K562 (cell line): ENCODE measurements at regions not wholly inside any gene's neighbourhood (a gene's known extent, or its start where the extent isn't known, plus 50 kb on each side); places are given as distances from the start of the nearest gene placed in this dataset.
A peak's percentile ranks its signal among the peaks of the same experiment; 100 is the strongest.

Experiments used
- ATAC-seq: fragments of 200-7000 bp; cut with Tn5 transposase; 3 replicates; pipeline ENCODE4 v1.9.1; 2020; ENCODE audit warnings: moderate library complexity
- BruUV-seq: library from RNA; stranded (reverse); fragments of 400-500 nt; replicated peaks from 2 replicates; lab custom pipeline; 2021; lab: Mats Ljungman, UMichigan
- CTCF ChIA-PET: fragments of 300-600 bp; formaldehyde crosslinking; extraction: SDS; loops from one replicate; lab custom pipeline; 2021; ENCODE audit warnings: low intra/inter-chr PET ratio; lab: Yijun Ruan, JAX
- POLR2A ChIA-PET: fragments of 300-600, 350-650 bp; sonication (Branson Sonifier 250); formaldehyde crosslinking; extraction: SDS; loops from one replicate; lab custom pipeline; 2021; ENCODE audit warnings: antibody characterized with exemption, inconsistent platforms; lab: Yijun Ruan, JAX
- DNase-seq, 4 experiments: peaks; one replicate each; pipeline versions ENCODE4 v3.0.0 to v3.0.0-alpha.2; 2011 to 2018; ENCODE audit warnings: low spot score in 3 of 4, mixed read lengths in 3 of 4; ENCODE audit errors: extremely low read depth in 1 of 4
- FAIRE-seq: peaks from 2 replicates; lab custom pipeline; 2011; peaks lifted over from hg19 to GRCh38; lab: Jason Lieb, UNC
- H2AFZ ChIP-seq: 2 replicates; pipeline ENCODE4 v1.6.0; 2011; ENCODE audit warnings: low read depth, low read length, control low read depth, inconsistent platforms
- H3K27ac ChIP-seq: fragments of 200-600 bp; 3 replicates; pipeline ENCODE4 v1.8.0; 2011; ENCODE audit warnings: low read depth, mild to moderate bottlenecking, control low read depth, inconsistent platforms, low read length, moderate library complexity, mixed read lengths; ENCODE audit errors: extremely low read depth
- H3K27me3 ChIP-seq, 2 experiments: fragments of 300-600 bp in 1 of 2; 2 replicates in 1 of 2; 3 replicates in 1 of 2; pipeline versions ENCODE4 v1.6.0 to v1.8.0; 2011; ENCODE audit warnings: inconsistent platforms in 2 of 2, low read length in 2 of 2, mild to moderate bottlenecking in 1 of 2, mixed read lengths in 1 of 2, moderate library complexity in 1 of 2; ENCODE audit not compliant: control insufficient read depth in 2 of 2, insufficient read depth in 2 of 2
- H3K36me3 ChIP-seq: fragments of 300-600 bp; 3 replicates; pipeline ENCODE4 v1.8.0; 2011; ENCODE audit warnings: mild to moderate bottlenecking, low read length, inconsistent platforms; ENCODE audit not compliant: control insufficient read depth, insufficient read depth
- H3K4me1 ChIP-seq, 2 experiments: fragments of 200-600 bp in 1 of 2; replicated peaks in 1 of 2; 2 replicates in 1 of 2; 3 replicates in 1 of 2; pipeline versions ENCODE4 v1.5.1 to v1.8.0; 2011; ENCODE audit warnings: inconsistent platforms in 2 of 2, low read length in 2 of 2, mild to moderate bottlenecking in 1 of 2, mixed read lengths in 1 of 2, moderate library complexity in 1 of 2; ENCODE audit not compliant: control insufficient read depth in 2 of 2, insufficient read depth in 2 of 2
- H3K4me2 ChIP-seq: 2 replicates; pipeline ENCODE4 v1.6.1; 2011; ENCODE audit warnings: low read length, control low read depth, inconsistent platforms, mixed read lengths; ENCODE audit not compliant: insufficient read depth
- H3K4me3 ChIP-seq: fragments of 200-600 bp; sonication (generic), shearing (Covaris generic); 2 replicates; pipeline ENCODE4 v1.5.1; 2016; ENCODE audit warnings: control low read depth, inconsistent platforms
- H3K79me2 ChIP-seq: fragments of 200-600 bp; 3 replicates; pipeline ENCODE4 v1.8.0; 2011; ENCODE audit warnings: low read length, inconsistent platforms; ENCODE audit not compliant: control insufficient read depth, insufficient read depth
- H3K9ac ChIP-seq, 2 experiments: 2 replicates each; pipeline versions ENCODE4 v1.6.0 to v1.6.1; 2011; ENCODE audit warnings: low read depth in 2 of 2, low read length in 2 of 2, control low read depth in 1 of 2, inconsistent platforms in 1 of 2, mild to moderate bottlenecking in 1 of 2, mixed read lengths in 1 of 2; ENCODE audit not compliant: insufficient read depth in 1 of 2
- H3K9me1 ChIP-seq: one replicate; pipeline ENCODE4 v1.6.0; 2011; ENCODE audit warnings: inconsistent platforms, mild to moderate bottlenecking, low read length, moderate library complexity; ENCODE audit not compliant: control insufficient read depth, insufficient read depth
- H3K9me3 ChIP-seq: replicated peaks from 2 replicates; pipeline ENCODE4 v1.5.1; 2011; ENCODE audit warnings: low read depth, low read length, inconsistent platforms; ENCODE audit not compliant: control insufficient read depth, insufficient read depth
- H4K20me1 ChIP-seq: replicated peaks from 2 replicates; pipeline ENCODE4 v1.6.1; 2011; ENCODE audit warnings: low read length, inconsistent platforms, mixed read lengths; ENCODE audit not compliant: control insufficient read depth, insufficient read depth
- BACH1 ChIP-seq: fragments of 200-800 bp; sonication (Bioruptor generic); IDR thresholded peaks from 2 replicates; pipeline ENCODE4 v1.6.1; 2016; ENCODE audit warnings: missing genetic modification characterization, missing compliant biosample characterization
- EZH2 ChIP-seq: IDR thresholded peaks from 2 replicates; pipeline ENCODE4 v1.6.1; 2012; ENCODE audit warnings: low read depth, mild to moderate bottlenecking, inconsistent platforms, low read length, borderline replicate concordance
- HBP1 ChIP-seq: fragments of 450-650 bp; formaldehyde crosslinking; IDR thresholded peaks from 2 replicates; pipeline ENCODE4 v1.4.0; 2022; ENCODE audit warnings: missing genetic modification characterization
- IRF1 ChIP-seq: sonication (generic); formaldehyde crosslinking; IDR thresholded peaks from 2 replicates; pipeline ENCODE4 v1.8.0; 2022; ENCODE audit warnings: missing genetic modification reagents, mild to moderate bottlenecking, borderline replicate concordance
- JUN ChIP-seq, 2 experiments: sonication (generic) in 1 of 2; formaldehyde crosslinking in 1 of 2; IDR thresholded peaks; 2 replicates each; pipeline versions ENCODE4 v1.6.1 to v1.8.0; 2012 to 2022; ENCODE audit warnings: borderline replicate concordance in 2 of 2, mild to moderate bottlenecking in 2 of 2, improper control_type of control experiment in 1 of 2, low read depth in 1 of 2, low read length in 1 of 2, missing genetic modification reagents in 1 of 2
- MAFF ChIP-seq: IDR thresholded peaks from 2 replicates; pipeline ENCODE4 v1.6.1; 2012; ENCODE audit warnings: low read length, improper control_type of control experiment
- MAFK ChIP-seq: IDR thresholded peaks from 2 replicates; pipeline ENCODE4 v1.6.1; 2011; ENCODE audit warnings: low read length, improper control_type of control experiment
- NCOA6 ChIP-seq: fragments of 450-650 bp; IDR thresholded peaks from 2 replicates; pipeline ENCODE4 v1.6.1; 2017; ENCODE audit warnings: mild to moderate bottlenecking
- RBBP5 ChIP-seq: fragments of 200-600 bp; sonication (generic); IDR thresholded peaks from 2 replicates; pipeline ENCODE4 v1.6.1; 2012; ENCODE audit warnings: borderline replicate concordance, mild to moderate bottlenecking, low read length, control low read depth, inconsistent platforms; ENCODE audit not compliant: insufficient read depth, poor library complexity, severe bottlenecking
- RBM17 ChIP-seq: fragments of 200-400 bp; formaldehyde crosslinking; IDR thresholded peaks from 2 replicates; pipeline ENCODE4 v1.6.1; 2017; ENCODE audit warnings: low read depth, mild to moderate bottlenecking, low read length, borderline replicate concordance
- TSHZ1 ChIP-seq: fragments of 250-450 bp; sonication (Bioruptor Pico); IDR thresholded peaks from 2 replicates; pipeline ENCODE4 v1.4.0; 2020; ENCODE audit warnings: mild to moderate bottlenecking, moderate library complexity
- WGBS: fragments of 100-300 bp; shearing (Covaris generic); methylation state at CpG from one replicate; pipeline ENCODE4 v1.1.6; 2016; ENCODE audit warnings: low coverage, mixed read lengths; ENCODE audit not compliant: insufficient coverage; ENCODE audit errors: missing lambda C conversion rate; 5-methylcytosine and 5-hydroxymethylcytosine counted together
- in situ Hi-C: fragments of 300-500 bp; cut with MboI; formaldehyde crosslinking; loops from 4 replicates; pipeline ENCODE4 v1.15.0; 2018; ENCODE audit warnings: inconsistent platforms, mixed read lengths
- intact Hi-C: fragments of 100-400 bp; cut with micrococcal nuclease; formaldehyde crosslinking; loops from 2 replicates; pipeline ENCODE4 v1.14.2; 2022

DNA sequence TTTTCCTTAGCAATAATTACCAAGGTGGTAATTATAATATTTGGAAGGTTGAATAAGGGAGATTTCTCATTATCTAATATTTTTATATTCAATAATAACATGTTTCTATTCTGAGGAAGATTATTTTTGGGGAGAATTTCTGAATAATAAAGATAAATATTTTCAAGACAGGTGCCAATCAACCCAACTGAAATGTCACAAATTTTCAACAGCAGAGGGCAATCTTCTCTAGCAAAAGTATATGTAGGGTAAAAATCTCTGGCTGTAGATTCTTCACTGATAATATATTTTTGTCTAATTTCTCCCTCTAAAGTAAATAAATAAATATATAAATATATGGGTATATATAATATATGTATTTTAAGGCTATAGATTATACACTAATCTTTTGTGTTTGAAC lies 1187.2 kb upstream of the CRIM1 start (continued):
- TF ChIP-seq TSHZ1 (CRISPR knock-in tag): no peak
- TF ChIP-seq NCOA6: no peak
- no peak for TF ChIP-seq RBM17
- no peak for TF ChIP-seq JUN (IDR thresholded peaks at IDR 0.05; ENCODE audit: borderline replicate concordance, low read depth, low read length)
- TF ChIP-seq JUN (CRISPR knock-in tag; IDR thresholded peaks at IDR 0.05; ENCODE audit: borderline replicate concordance): no peak
- TF ChIP-seq, all 486 proteins: peak for 0

GRCh38 chr2:35163948-35164347 lies 1191.6 kb upstream of the CRIM1 start:
- Histone ChIP-seq H3K27me3 (no peaks in the 10 kb centered on the region), H3K27ac (no peak overlapping the region), H2AFZ (no peak overlapping the region), H3K4me2 (no peak overlapping the region), H3K9me3 (no peaks in the 10 kb centered on the region), H3K79me2 (no peaks in the 10 kb centered on the region), H3K9ac (no peak overlapping the region), H4K20me1 (no peaks in the 10 kb centered on the region), H3K9me1 (no peaks in the 10 kb centered on the region), H3K4me3 (no peak overlapping the region), H3K4me1 (no peaks in the 10 kb centered on the region), H3K36me3 (no peaks in the 10 kb centered on the region)
- ATAC-seq: no peak
- no peak for TF ChIP-seq RBBP5
- no peak for TF ChIP-seq BACH1 (tag)
- TF ChIP-seq MAFK: peak; percentile 66
- no peak for TF ChIP-seq IRF1 (CRISPR knock-in tag)
- TF ChIP-seq EZH2: no peak
- TF ChIP-seq HBP1 (CRISPR knock-in tag): no peak
- peak; percentile 66 for TF ChIP-seq MAFF
- no peak for DNase-seq
- in situ Hi-C loops: no loop called here
- POLR2A ChIA-PET: no interaction called here
- 10% methylated on average over 2 of the region's 2 CpGs for WGBS
- CTCF ChIA-PET: no interaction called here
- intact Hi-C loops: no loop called here
- no peak for FAIRE-seq
- BruUV-seq: no TSS peak
